Karpas-422 (cell line): ENCODE measurements at regions not wholly inside any gene's neighbourhood (a gene's known extent, or its start where the extent isn't known, plus 50 kb on each side); places are given as distances from the start of the nearest gene placed in this dataset.
"Not testable (repeated sequence)": the region's sequence is repeated elsewhere in the genome, so short reads cannot be mapped to it uniquely, and the experiment has no call there.

Source experiments
- DNase-seq: peaks from one replicate; pipeline ENCODE4 v3.0.0-alpha.2; 2015
- H2AFZ ChIP-seq: fragments of 200-600 bp; sonication (generic); 2 replicates; pipeline ENCODE4 v1.6.1; 2014; ENCODE audit warnings: antibody characterized with exemption, low read length, mixed read lengths
- H3K27ac ChIP-seq: fragments of 200-600 bp; sonication (generic); 2 replicates; pipeline ENCODE4 v1.5.1; 2014; ENCODE audit warnings: mild to moderate bottlenecking, low read length, moderate library complexity
- H3K27me3 ChIP-seq: fragments of 200-600 bp; sonication (generic); 2 replicates; pipeline ENCODE4 v1.6.1; 2014; ENCODE audit warnings: low read length, mixed read lengths
- H3K36me3 ChIP-seq: fragments of 200-600 bp; sonication (generic); 2 replicates; pipeline ENCODE4 v1.6.1; 2014; ENCODE audit warnings: low read length, mixed read lengths; ENCODE audit not compliant: insufficient read depth
- H3K4me1 ChIP-seq: fragments of 200-600 bp; sonication (generic); 2 replicates; pipeline ENCODE4 v1.6.1; 2014; ENCODE audit warnings: mild to moderate bottlenecking, low read length, mixed read lengths
- H3K4me2 ChIP-seq: fragments of 200-600 bp; sonication (generic); 2 replicates; pipeline ENCODE4 v1.6.1; 2014; ENCODE audit warnings: low read length, low read depth, mild to moderate bottlenecking; ENCODE audit not compliant: poor library complexity, severe bottlenecking
- H3K4me3 ChIP-seq: fragments of 200-600 bp; sonication (generic); 2 replicates; pipeline ENCODE4 v1.5.1; 2014; ENCODE audit warnings: mild to moderate bottlenecking, antibody characterized with exemption, low read length, mixed read lengths
- H3K79me2 ChIP-seq: fragments of 200-600 bp; sonication (generic); 2 replicates; pipeline ENCODE4 v1.6.1; 2014; ENCODE audit warnings: mild to moderate bottlenecking, low read length, mixed read lengths
- H3K9ac ChIP-seq: fragments of 200-600 bp; sonication (generic); 2 replicates; pipeline ENCODE4 v1.6.0; 2014; ENCODE audit warnings: low read length
- H3K9me2 ChIP-seq: fragments of 200-600 bp; sonication (generic), shearing (Covaris generic); replicated peaks from 2 replicates; pipeline ENCODE4 v1.6.0; 2014; ENCODE audit warnings: mild to moderate bottlenecking, low read length, moderate library complexity; ENCODE audit not compliant: insufficient read depth
- H3K9me3 ChIP-seq: fragments of 300-700, 200-600 bp; sonication (generic); 2 replicates; pipeline ENCODE4 v1.6.1; 2014; ENCODE audit warnings: low read length, mixed read lengths
- H4K20me1 ChIP-seq: fragments of 200-600 bp; sonication (generic); 2 replicates; pipeline ENCODE4 v1.6.1; 2014; ENCODE audit warnings: mild to moderate bottlenecking, antibody characterized with exemption, low read length, low read depth; ENCODE audit not compliant: insufficient read depth

- Histone ChIP-seq H3K79me2 (no peaks in the 10 kb centered on the region), H3K9me2 (no peaks in the 10 kb centered on the region), H3K4me3 (no peak overlapping the region), H3K4me2 (no peak overlapping the region), H3K4me1 (no peaks in the 10 kb centered on the region), H4K20me1 (no peaks in the 10 kb centered on the region), H2AFZ (no peak overlapping the region), H3K27me3 (no peaks in the 10 kb centered on the region), H3K9me3 (no peaks in the 10 kb centered on the region), H3K36me3 (no peaks in the 10 kb centered on the region), H3K27ac (no peak overlapping the region), H3K9ac (no peak overlapping the region)
- DNase-seq, result no peak
Observed at GRCh38 chr6:6823568-6824224, 235.2 kb downstream of the LY86 start.

GRCh38 chr6:6824381-6824780, 235.9 kb downstream of the LY86 start:
- Histone ChIP-seq H3K9me3 (no peaks in the 10 kb centered on the region), H3K9me2 (no peaks in the 10 kb centered on the region), H3K4me1 (no peaks in the 10 kb centered on the region), H3K9ac (no peak overlapping the region), H3K4me2 (no peak overlapping the region), H4K20me1 (no peaks in the 10 kb centered on the region), H3K27ac (no peak overlapping the region), H2AFZ (no peak overlapping the region), H3K27me3 (no peaks in the 10 kb centered on the region), H3K79me2 (no peaks in the 10 kb centered on the region), H3K36me3 (no peaks in the 10 kb centered on the region), H3K4me3 (no peak overlapping the region)
- DNase-seq, result no peak

- no peak for DNase-seq
- Histone ChIP-seq H3K27me3 (no peaks in the 10 kb centered on the region), H3K36me3 (no peaks in the 10 kb centered on the region), H3K9me2 (no peaks in the 10 kb centered on the region), H4K20me1 (no peaks in the 10 kb centered on the region), H3K4me2 (no peak overlapping the region), H3K79me2 (no peaks in the 10 kb centered on the region), H3K9ac (no peak overlapping the region), H2AFZ (no peak overlapping the region), H3K27ac (no peak overlapping the region), H3K9me3 (no peaks in the 10 kb centered on the region), H3K4me3 (no peak overlapping the region), H3K4me1 (no peaks in the 10 kb centered on the region)
Observed at GRCh38 chr6:6825193-6825784, 236.8 kb downstream of the LY86 start.

DNA sequence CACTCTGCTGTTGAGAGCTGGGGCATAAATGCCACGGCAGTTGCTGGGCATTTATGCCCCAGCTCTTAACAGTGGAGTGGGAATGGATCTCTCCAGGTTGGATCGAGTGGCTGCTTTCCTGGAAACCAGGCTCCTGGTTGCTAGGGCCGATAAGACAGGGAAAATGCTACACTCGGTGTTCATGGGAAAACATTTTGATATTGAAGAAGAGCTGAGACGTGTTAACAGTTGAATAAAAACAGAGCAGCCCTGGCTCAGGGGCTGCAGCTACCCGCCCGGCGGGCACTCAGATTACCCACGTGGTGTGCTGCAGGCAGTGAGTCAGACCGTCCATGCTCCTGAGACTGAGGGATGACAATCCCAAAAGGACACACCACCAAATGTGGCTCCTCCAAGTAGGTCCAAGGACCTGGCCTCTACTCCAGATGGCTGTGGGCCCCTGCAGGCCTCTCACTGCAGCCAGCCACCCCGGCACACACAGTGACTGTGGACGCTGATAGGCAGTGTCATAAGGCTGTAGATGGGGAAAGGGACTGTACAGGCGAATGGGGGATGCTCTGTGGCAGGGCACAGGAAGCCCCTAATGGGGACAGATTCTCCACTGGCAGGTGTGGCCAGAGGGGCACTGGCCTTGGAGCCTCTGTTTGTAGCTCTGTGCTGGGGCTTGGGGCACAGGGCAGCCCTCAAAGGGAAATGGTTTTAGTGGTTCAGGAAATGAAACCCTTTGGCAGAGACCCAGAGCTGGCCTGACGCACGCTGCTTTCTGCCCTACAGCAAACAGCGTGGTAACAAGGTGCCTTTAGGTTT, 237.8 kb downstream of the LY86 start:
- no peak overlapping the region for H3K27ac ChIP-seq
- H3K4me1 ChIP-seq, result no peaks in the 10 kb centered on the region
- H2AFZ ChIP-seq, result no peak overlapping the region
- H4K20me1 ChIP-seq, result no peaks in the 10 kb centered on the region
- no peak overlapping the region for H3K4me3 ChIP-seq
- no peak overlapping the region for H3K9ac ChIP-seq
- no peaks in the 10 kb centered on the region for H3K79me2 ChIP-seq
- H3K4me2 ChIP-seq, result no peak overlapping the region
- no peaks in the 10 kb centered on the region for H3K9me2 ChIP-seq
- no peak for DNase-seq
- no peaks in the 10 kb centered on the region for H3K36me3 ChIP-seq
- H3K27me3 ChIP-seq, result no peaks in the 10 kb centered on the region
- no peaks in the 10 kb centered on the region for H3K9me3 ChIP-seq

DNA sequence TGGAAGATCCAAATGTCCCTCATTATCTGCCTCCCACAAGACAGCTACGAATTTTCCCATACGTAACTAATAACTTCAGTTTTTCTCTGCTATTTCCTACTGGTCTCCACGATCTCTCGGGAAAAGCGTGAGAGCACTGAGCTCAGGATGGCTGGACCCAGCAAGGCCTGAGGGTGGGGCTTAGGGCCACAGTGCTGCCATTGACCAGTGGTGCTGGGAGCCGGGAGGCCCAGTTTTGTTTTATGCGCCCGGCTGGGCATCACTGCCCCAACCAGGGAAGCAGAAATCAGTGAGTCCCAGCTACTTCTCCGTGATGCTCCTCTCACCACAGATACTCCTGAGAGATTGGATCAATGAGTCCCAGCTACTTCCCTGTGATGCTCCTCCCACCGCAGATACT, 238.4 kb downstream of the LY86 start:
- Histone ChIP-seq H3K27me3 (no peaks in the 10 kb centered on the region), H3K9me3 (no peaks in the 10 kb centered on the region), H3K9me2 (no peaks in the 10 kb centered on the region), H3K4me3 (no peak overlapping the region), H3K27ac (no peak overlapping the region), H3K36me3 (no peaks in the 10 kb centered on the region), H2AFZ (no peak overlapping the region), H3K4me2 (no peak overlapping the region), H4K20me1 (no peaks in the 10 kb centered on the region), H3K9ac (no peak overlapping the region), H3K79me2 (no peaks in the 10 kb centered on the region), H3K4me1 (no peaks in the 10 kb centered on the region)
- DNase-seq, result no peak

- Histone ChIP-seq H3K9ac (no peak overlapping the region), H3K9me3 (no peaks in the 10 kb centered on the region), H3K27ac (no peak overlapping the region), H3K4me2 (no peak overlapping the region), H3K36me3 (no peaks in the 10 kb centered on the region), H3K9me2 (no peaks in the 10 kb centered on the region), H2AFZ (no peak overlapping the region), H3K4me3 (no peak overlapping the region), H4K20me1 (no peaks in the 10 kb centered on the region), H3K79me2 (no peaks in the 10 kb centered on the region), H3K27me3 (no peaks in the 10 kb centered on the region), H3K4me1 (peaks cover 10% of the 10 kb centered on the region)
- no peak for DNase-seq
Observed at GRCh38 chr6:6829872-6830685, 241.6 kb downstream of the LY86 start.

GRCh38 chr6:6830686-6831063, 242.2 kb downstream of the LY86 start:
- not testable (repeated sequence) for H3K27ac ChIP-seq, H3K4me3 ChIP-seq, H3K79me2 ChIP-seq, H3K4me2 ChIP-seq, H2AFZ ChIP-seq, H3K27me3 ChIP-seq, H3K36me3 ChIP-seq, H3K9ac ChIP-seq, H3K9me3 ChIP-seq, DNase-seq, H3K9me2 ChIP-seq, H4K20me1 ChIP-seq
- H3K4me1 ChIP-seq, result peaks cover 10% of the 10 kb centered on the region

DNA sequence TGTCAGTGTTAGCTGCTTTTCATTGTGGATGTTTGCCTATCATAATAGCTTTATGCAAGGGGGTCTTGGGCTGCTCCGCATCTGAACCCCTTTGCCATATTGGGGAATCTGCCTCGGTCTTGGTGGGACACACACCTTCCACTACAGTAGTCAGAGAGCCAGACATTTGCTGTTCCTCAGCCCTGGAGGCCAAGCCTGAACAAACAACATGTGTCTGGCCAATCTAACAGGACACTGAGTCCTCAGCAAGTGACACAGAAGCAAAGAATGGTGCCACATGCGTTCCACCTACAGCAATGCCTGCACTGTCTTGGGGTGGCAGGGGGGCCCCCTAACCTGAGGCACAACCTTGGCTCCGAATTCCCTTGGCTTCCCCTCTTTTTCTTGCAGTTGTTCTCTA, 243.9 kb downstream of the LY86 start:
- Histone ChIP-seq H3K36me3 (no peaks in the 10 kb centered on the region), H3K9me3 (no peaks in the 10 kb centered on the region), H3K27ac (no peak overlapping the region), H2AFZ (no peak overlapping the region), H3K4me1 (peaks cover 10% of the 10 kb centered on the region), H3K79me2 (no peaks in the 10 kb centered on the region), H3K9ac (no peak overlapping the region), H3K4me2 (no peak overlapping the region), H4K20me1 (no peaks in the 10 kb centered on the region), H3K27me3 (no peaks in the 10 kb centered on the region), H3K4me3 (no peak overlapping the region), H3K9me2 (no peaks in the 10 kb centered on the region)
- DNase-seq, result no peak
